HK-2 (cell line): ENCODE measurements at regions not wholly inside any gene's neighbourhood (a gene's known extent, or its start where the extent isn't known, plus 50 kb on each side); places are given as distances from the start of the nearest gene placed in this dataset.
"Not testable (repeated sequence)": the region's sequence is repeated elsewhere in the genome, so short reads cannot be mapped to it uniquely, and the experiment has no call there.

Experiments used
- DNase-seq: peaks from one replicate; pipeline ENCODE4 v3.0.0-alpha.2; 2018; ENCODE audit not compliant: unreplicated experiment

- DNase-seq, result no peak
Observed at GRCh38 chr10:80697926-80698325, 160.2 kb downstream of the SH2D4B start.

GRCh38 chr10:80699602-80700039, 161.9 kb downstream of the SH2D4B start:
- peak; percentile 79 for DNase-seq

DNA sequence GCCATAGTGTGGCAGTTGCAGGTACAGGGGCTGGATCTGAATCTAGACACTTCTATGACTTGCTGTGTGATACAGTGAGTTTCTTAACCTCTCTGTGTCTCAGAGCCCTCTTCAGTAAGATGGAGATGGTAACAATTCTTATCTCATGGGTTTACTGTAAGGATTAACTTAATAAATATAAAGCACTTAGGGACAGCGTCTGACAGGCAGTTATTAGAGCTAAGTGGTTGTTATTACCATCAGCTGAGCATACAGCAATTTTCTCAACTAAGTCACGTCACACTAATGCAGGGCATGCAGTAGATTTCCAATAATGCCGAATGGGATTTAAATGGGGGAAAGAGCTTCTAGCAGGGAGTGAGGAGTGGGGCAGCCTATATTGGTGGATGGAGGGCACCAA, 162.6 kb downstream of the SH2D4B start:
- no peak for DNase-seq

GRCh38 chr10:80700760-80701444, 163.2 kb downstream of the SH2D4B start:
- DNase-seq, result no peak

DNA sequence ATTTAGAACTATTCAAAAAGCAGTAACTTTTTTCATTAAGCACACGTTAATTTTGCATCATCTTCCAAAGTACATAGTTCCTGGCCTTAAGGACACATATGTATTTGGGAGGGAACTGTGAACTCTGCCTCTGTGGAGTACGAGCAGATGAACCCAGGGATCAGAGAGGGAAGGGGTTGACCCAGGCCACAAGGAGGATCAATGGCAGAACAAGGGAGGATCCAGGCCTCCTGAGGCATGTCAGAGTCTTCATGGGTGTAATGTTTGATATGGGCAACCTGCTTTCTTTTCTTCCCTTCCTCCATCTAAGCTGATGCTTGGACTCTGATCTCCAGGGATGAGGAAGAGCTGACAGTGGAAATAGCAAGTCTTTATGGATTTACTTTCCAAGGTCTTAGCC, 164.0 kb downstream of the SH2D4B start:
- no peak for DNase-seq

- no peak for DNase-seq
Observed at GRCh38 chr10:80702143-80702542, 164.4 kb downstream of the SH2D4B start.

DNA sequence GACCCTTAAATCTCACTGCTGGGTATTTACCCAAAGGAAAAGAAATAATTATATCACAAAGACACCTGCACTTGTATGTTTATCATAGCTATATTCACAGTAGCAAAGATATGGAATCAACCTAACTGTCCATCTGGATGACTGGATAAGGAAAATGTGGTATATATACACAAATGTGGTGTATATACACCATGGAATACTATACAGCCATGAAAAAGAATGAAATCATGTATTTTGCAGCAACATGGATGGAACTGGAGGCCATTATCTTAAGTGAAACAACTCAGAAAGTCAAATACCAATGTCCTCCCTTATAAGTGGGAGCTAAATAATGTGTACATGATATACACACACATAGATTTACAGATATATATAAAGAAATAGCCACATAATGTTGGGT, 168.2 kb downstream of the SH2D4B start:
- no peak for DNase-seq

- no peak for DNase-seq
Observed at GRCh38 chr10:80708185-80708584, 170.5 kb downstream of the SH2D4B start.

DNA sequence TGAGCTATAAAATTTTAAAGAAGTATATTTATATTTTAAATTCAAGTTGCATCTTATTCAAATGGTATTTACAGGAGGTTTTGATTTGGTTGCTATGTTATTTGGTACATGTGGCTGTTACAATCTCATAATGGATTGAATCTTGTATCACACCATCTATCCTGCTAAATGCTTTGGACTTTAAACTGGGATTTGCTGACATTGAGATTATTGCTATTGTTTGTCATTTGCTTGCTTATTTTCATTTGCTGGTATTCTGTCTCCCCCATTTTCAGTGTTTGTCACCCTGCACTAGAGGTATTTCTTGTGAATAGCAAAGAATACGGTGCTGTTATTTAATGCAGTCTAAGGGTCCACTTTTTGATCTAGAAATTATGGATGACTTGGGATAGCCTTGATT, 171.1 kb downstream of the SH2D4B start:
- no peak for DNase-seq

GRCh38 chr10:80709866-80710265, 172.2 kb downstream of the SH2D4B start:
- DNase-seq, result no peak

- DNase-seq, result no peak
Observed at GRCh38 chr10:80713398-80713928, 175.8 kb downstream of the SH2D4B start.

- no peak for DNase-seq
Observed at GRCh38 chr10:80714566-80714965, 176.9 kb downstream of the SH2D4B start.

GRCh38 chr10:80718024-80718423, 180.3 kb downstream of the SH2D4B start:
- DNase-seq, result no peak

DNA sequence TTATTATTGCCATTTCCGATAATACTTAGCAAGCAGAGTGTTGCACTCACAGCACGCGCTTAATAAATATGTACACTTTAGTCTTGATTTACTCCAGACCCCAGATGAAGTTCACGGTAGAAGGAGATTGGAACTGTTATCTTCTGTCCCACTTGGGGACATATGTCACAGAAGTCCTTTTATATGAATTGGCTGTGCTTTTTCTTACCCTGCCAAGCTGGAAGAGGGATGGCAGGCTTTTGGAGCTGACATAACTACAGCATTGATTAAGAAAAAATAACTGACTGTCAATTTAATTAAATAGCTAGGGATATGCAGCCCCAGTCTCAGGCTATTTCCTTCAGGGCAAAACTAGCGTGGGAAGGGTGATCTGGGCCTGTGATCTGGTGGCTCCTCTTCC, 182.2 kb downstream of the SH2D4B start:
- DNase-seq, result no peak

DNA sequence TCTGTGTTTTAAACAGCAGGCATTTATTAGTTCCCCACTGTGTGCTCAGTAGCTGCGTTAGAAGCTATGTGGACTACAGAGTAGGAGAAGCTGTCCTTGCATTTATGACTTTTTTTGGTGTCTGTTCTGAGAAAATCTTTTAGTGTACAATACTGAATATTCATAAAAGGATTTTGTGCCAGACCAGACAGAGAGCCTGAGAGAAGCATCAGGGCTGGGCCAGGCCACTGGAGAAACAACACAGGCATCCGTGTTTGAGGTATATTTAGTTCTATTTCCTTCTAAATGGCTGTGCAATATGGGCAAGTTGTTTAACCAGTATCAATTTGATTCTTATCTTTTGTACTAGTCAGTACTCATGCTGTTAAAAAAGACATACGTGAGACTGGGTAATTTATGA, 182.8 kb downstream of the SH2D4B start:
- no peak for DNase-seq

DNA sequence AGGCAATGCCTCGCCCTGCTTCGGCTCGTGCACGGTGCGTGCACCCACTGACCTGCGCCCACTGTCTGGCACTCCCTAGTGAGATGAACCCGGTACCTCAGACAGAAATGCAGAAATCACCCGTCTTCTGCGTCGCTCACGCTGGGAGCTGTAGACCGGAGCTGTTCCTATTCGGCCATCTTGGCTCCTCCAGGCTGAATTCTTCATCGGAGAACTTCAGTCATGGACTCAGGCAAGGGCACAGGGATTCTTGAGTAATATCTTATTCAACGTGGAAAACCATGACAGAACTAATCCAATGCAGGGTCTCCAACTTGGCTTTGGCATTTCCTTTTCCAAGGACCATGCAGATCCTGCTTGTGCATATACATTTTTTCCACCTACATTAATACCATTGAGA, 190.7 kb downstream of the SH2D4B start:
- not testable (repeated sequence) for DNase-seq

DNA sequence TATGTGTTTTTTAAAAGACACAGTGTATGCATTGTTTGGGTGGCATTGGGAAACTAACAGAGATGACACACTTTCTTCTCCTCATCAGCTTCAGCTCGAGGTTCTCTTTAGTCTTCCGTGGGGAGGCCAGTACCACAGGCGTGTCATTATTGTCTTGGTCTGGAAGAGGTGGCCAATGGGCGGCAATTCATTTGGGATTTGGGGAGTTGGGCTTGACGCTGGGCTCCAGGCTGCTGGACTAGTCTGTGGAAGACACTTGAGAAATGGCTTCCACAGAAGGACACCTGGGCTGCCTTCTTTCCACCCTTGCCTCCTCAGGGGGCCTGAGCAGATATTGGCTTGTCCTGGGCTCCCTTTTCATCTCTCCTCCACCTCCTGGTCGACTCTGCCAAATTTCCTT, 192.2 kb downstream of the SH2D4B start:
- no peak for DNase-seq

DNA sequence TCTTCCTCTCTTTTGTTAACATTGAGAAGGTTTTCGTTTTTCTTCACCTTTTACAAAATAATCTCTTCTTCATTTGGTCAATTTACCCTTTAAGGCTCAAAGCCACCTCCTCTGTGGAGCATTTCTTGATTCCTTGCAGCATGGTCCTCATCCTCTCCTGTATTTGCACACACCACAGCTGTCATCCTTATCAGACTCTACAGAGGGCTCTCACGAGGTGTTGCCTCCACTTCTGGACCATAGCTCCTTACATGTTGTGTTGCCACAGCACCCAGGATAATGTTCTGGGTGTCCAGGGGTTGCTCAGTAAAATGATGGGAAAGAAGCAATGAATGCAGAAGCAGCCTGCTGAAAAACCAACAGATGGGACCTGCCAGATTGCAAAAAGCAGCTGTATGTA, 192.8 kb downstream of the SH2D4B start:
- no peak for DNase-seq

DNA sequence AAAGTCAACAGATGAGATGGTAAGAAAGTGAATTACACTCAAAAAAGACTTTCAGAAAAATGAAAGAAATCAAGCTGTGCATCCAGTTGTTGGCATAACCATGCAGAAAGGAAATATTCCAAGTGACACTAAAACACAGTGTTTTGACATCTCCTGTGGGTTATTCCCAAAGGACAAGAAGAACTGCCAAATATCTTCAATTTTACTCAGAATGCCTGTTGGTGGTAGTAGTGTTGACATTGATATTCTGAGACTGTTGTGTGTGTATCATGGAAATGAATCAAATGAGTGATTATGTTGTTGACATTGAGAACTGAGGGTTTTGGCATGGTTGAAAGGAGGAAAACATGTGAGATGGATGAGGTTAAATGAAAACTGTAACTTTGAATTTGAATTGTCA, 196.9 kb downstream of the SH2D4B start:
- no peak for DNase-seq

DNA sequence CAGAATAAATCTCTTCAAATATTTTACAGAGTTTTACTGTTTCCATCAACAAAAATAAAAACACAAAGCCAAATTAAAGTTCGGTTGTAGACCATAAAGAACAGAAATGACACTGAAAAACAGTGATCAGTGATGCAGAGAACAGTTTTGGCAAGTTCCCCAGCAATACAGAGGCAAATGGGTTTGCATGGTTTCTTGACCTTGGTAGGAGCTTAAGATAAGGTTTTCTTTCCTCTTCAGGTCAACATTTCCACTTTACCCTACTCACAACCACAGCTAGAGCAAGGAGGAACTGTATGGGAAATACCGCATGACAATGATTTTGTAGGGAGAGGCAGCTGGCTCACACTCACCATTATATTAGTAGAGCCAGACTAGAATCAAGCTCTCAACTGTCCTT, 199.5 kb downstream of the SH2D4B start:
- DNase-seq, result no peak

DNA sequence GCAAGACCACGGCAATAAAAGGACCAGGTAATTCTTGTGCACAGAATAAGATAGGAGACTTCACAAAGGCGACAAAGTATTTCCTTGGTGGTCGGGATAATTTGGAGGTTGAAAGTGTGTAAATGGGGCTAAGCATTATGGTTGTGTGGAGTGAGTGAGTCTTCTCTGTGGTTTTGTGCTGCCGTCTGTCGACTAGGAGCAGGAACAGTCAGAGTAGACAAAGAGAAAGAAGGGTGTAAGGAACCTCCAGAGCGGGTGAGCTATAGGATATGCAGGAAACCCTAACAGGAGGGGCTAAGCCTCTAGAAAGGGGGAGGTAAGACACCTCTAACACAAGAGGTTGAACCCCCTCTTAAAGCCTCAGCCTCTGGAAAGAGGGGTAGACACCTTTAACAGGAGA, 201.6 kb downstream of the SH2D4B start:
- DNase-seq, result no peak

- DNase-seq, result no peak
Observed at GRCh38 chr10:80739963-80740715, 202.4 kb downstream of the SH2D4B start.

GRCh38 chr10:80741278-80741677, 203.6 kb downstream of the SH2D4B start:
- no peak for DNase-seq
